ENCODE measurements at regions not wholly inside any gene's neighbourhood (a gene's known extent, or its start where the extent isn't known, plus 50 kb on each side); places are given as distances from the start of the nearest gene placed in this dataset.
"Not testable (repeated sequence)": the region's sequence is repeated elsewhere in the genome, so short reads cannot be mapped to it uniquely, and the experiment has no call there.

- H3K4me1 Mint-ChIP-seq: peaks cover 13% of the 10 kb centered on the region
- not testable (repeated sequence) for H3K36me3 ChIP-seq (ENCODE audit: insufficient read depth)
Measured at GRCh38 chr5:74388411-74388810, 252.1 kb downstream of the ENC1 start.

GRCh38 chr5:74386571-74387334 lies 253.8 kb downstream of the ENC1 start:
- no peaks in the 10 kb centered on the region for H4K20me1 ChIP-seq (replicated peaks; ENCODE audit: insufficient read depth)
- no peak overlapping the region for H3K27ac ChIP-seq (ENCODE audit: low read depth)
- H3K4me3 ChIP-seq: no peak overlapping the region
- H3K4me1 ChIP-seq (ENCODE audit: insufficient read depth): peaks cover 13% of the 10 kb centered on the region
- H2AFZ ChIP-seq: no peak overlapping the region
- Mint-ChIP-seq H3K4me1 (peaks cover 14% of the 10 kb centered on the region), H3K36me3 (ENCODE audit: low read depth) (no peaks in the 10 kb centered on the region), H3K4me3 (no peak overlapping the region), H3K27ac (no peak overlapping the region), H3K27me3 (ENCODE audit: insufficient read depth, low read depth, poor library complexity) (no peaks in the 10 kb centered on the region), H3K9me3 (no peaks in the 10 kb centered on the region)
- no peaks in the 10 kb centered on the region for H3K36me3 ChIP-seq (ENCODE audit: insufficient read depth)
- no peaks in the 10 kb centered on the region for H3K79me2 ChIP-seq (replicated peaks; ENCODE audit: insufficient read depth)
- no peaks in the 10 kb centered on the region for H3K9me2 ChIP-seq (ENCODE audit: insufficient read depth)
- TF ChIP-seq REST (IDR thresholded peaks at IDR 0.05; ENCODE audit: unreplicated experiment) (no peak), EZH2 (IDR thresholded peaks at IDR 0.05; ENCODE audit: low read depth, unreplicated experiment) (no peak), CREB1 (CRISPR knock-in tag; IDR thresholded peaks at IDR 0.05; ENCODE audit: low read depth) (no peak), ETS1 (IDR thresholded peaks at IDR 0.05) (no peak)
- no peaks in the 10 kb centered on the region for H3F3A ChIP-seq (replicated peaks; ENCODE audit: low read depth)
- H3K27me3 ChIP-seq (ENCODE audit: insufficient read depth): no peaks in the 10 kb centered on the region
- ATAC-seq (no peak), DNase-seq (ENCODE audit: low spot score) (no peak)
- H3K4me2 ChIP-seq: no peak overlapping the region

More at GRCh38 chr5:74388411-74388810, 252.1 kb downstream of the ENC1 start:
- ATAC-seq; H3K4me3 ChIP-seq; H3K27ac Mint-ChIP-seq; H4K20me1 ChIP-seq (replicated peaks; ENCODE audit: insufficient read depth); H3K27ac ChIP-seq (ENCODE audit: low read depth); H3K79me2 ChIP-seq (replicated peaks; ENCODE audit: insufficient read depth); H3K27me3 ChIP-seq (ENCODE audit: insufficient read depth); H3K4me3 Mint-ChIP-seq; H3F3A ChIP-seq (replicated peaks; ENCODE audit: low read depth); H3K9me2 ChIP-seq (ENCODE audit: insufficient read depth); H3K4me2 ChIP-seq; H3K36me3 Mint-ChIP-seq (ENCODE audit: low read depth); DNase-seq (ENCODE audit: low spot score); H2AFZ ChIP-seq; H3K27me3 Mint-ChIP-seq (ENCODE audit: insufficient read depth, low read depth, poor library complexity); H3K9me3 Mint-ChIP-seq: not testable (repeated sequence)
- peaks cover 12% of the 10 kb centered on the region for H3K4me1 ChIP-seq (ENCODE audit: insufficient read depth)

- no peaks in the 10 kb centered on the region for H4K20me1 ChIP-seq (replicated peaks; ENCODE audit: insufficient read depth)
- Mint-ChIP-seq H3K9me3 (no peaks in the 10 kb centered on the region), H3K27me3 (ENCODE audit: insufficient read depth, low read depth, poor library complexity) (no peaks in the 10 kb centered on the region), H3K27ac (no peak overlapping the region), H3K4me1 (peaks cover 11% of the 10 kb centered on the region), H3K4me3 (no peak overlapping the region), H3K36me3 (ENCODE audit: low read depth) (no peaks in the 10 kb centered on the region)
- H3K9me2 ChIP-seq (ENCODE audit: insufficient read depth): no peaks in the 10 kb centered on the region
- H3K36me3 ChIP-seq (ENCODE audit: insufficient read depth): no peaks in the 10 kb centered on the region
- peak overlapping the region; percentile 76; the same call in 1 of the 2 replicates for H2AFZ ChIP-seq
- H3K79me2 ChIP-seq (replicated peaks; ENCODE audit: insufficient read depth): no peaks in the 10 kb centered on the region
- H3K4me2 ChIP-seq: no peak overlapping the region
- H3K4me1 ChIP-seq (ENCODE audit: insufficient read depth): peaks cover 5% of the 10 kb centered on the region; the same call in 1 of the 2 replicates
- H3K27me3 ChIP-seq (ENCODE audit: insufficient read depth): no peaks in the 10 kb centered on the region
- no peak for DNase-seq (ENCODE audit: low spot score)
- ATAC-seq: no peak
- H3K27ac ChIP-seq (ENCODE audit: low read depth): no peak overlapping the region
- no peaks in the 10 kb centered on the region for H3F3A ChIP-seq (replicated peaks; ENCODE audit: low read depth)
- no peak overlapping the region for H3K4me3 ChIP-seq
- TF ChIP-seq CREB1 (CRISPR knock-in tag; IDR thresholded peaks at IDR 0.05; ENCODE audit: low read depth): no peak
- TF ChIP-seq REST (IDR thresholded peaks at IDR 0.05; ENCODE audit: unreplicated experiment): no peak
- no peak for TF ChIP-seq STAT1 (IDR thresholded peaks at IDR 0.05; ENCODE audit: unreplicated experiment)
- no peak for TF ChIP-seq EZH2phosphoT487 (IDR thresholded peaks at IDR 0.05; ENCODE audit: unreplicated experiment)
- TF ChIP-seq NANOG (IDR thresholded peaks at IDR 0.05; ENCODE audit: borderline replicate concordance): no peak
- no peak for TF ChIP-seq POLR2AphosphoS5 (IDR thresholded peaks at IDR 0.05; ENCODE audit: low read depth)
- no peak for TF ChIP-seq JUNB (IDR thresholded peaks at IDR 0.05; ENCODE audit: unreplicated experiment)
Measured at GRCh38 chr5:74384851-74385250, 255.7 kb downstream of the ENC1 start.

All from GM23338 (cell line).